H1 (cell line): ENCODE measurements at regions not wholly inside any gene's neighbourhood (a gene's known extent, or its start where the extent isn't known, plus 50 kb on each side); places are given as distances from the start of the nearest gene placed in this dataset.

Experiments used
- CTCF ChIA-PET: fragments of 300-600 bp; sonication (Branson Sonifier 250); formaldehyde crosslinking; loops from one replicate; lab custom pipeline; 2021; ENCODE audit not compliant: partially characterized antibody; lab: Charles Lee
- POLR2A ChIA-PET: fragments of 300-600 bp; sonication (Branson Sonifier 250); formaldehyde crosslinking; loops from one replicate; lab custom pipeline; 2021; ENCODE audit warnings: inconsistent platforms; ENCODE audit not compliant: partially characterized antibody; lab: Charles Lee
- DNase-seq, 2 experiments: peaks; one replicate each; pipeline versions ENCODE4 v3.0.0 to v3.0.0-alpha.2; 2010 to 2022; ENCODE audit warnings: low spot score in 2 of 2, low read depth in 1 of 2, mixed read lengths in 1 of 2
- FAIRE-seq: peaks from 2 replicates; lab custom pipeline; 2011; peaks lifted over from hg19 to GRCh38; lab: Jason Lieb, UNC
- H2AFZ ChIP-seq: 2 replicates; pipeline ENCODE4 v1.8.1; 2012; ENCODE audit warnings: low read length, inconsistent platforms
- H2AK5ac ChIP-seq: 2 replicates; pipeline ENCODE4 v1.6.1; 2013; ENCODE audit warnings: low read depth, low read length
- H2BK120ac ChIP-seq: replicated peaks from 2 replicates; pipeline ENCODE3; 2013; ENCODE audit warnings: low read depth, low read length, inconsistent platforms
- H2BK12ac ChIP-seq: 2 replicates; pipeline ENCODE4 v1.6.1; 2013; ENCODE audit warnings: low read depth, low read length
- H2BK15ac ChIP-seq: 2 replicates; pipeline ENCODE4 v1.6.1; 2013; ENCODE audit warnings: low read length
- H2BK20ac ChIP-seq: 2 replicates; pipeline ENCODE4 v1.6.1; 2013; ENCODE audit warnings: low read length
- H2BK5ac ChIP-seq: 2 replicates; pipeline ENCODE4 v1.6.1; 2013; ENCODE audit warnings: low read depth, low read length
- H3K14ac ChIP-seq: 2 replicates; pipeline ENCODE4 v1.6.1; 2013; ENCODE audit warnings: inconsistent platforms; ENCODE audit not compliant: insufficient read length
- H3K18ac ChIP-seq: 2 replicates; pipeline ENCODE4 v1.6.1; 2013; ENCODE audit warnings: low read length; ENCODE audit errors: extremely low read depth
- H3K23ac ChIP-seq: 2 replicates; pipeline ENCODE4 v1.6.1; 2013; ENCODE audit warnings: inconsistent platforms; ENCODE audit not compliant: insufficient read length
- H3K23me2 ChIP-seq: 2 replicates; pipeline ENCODE4 v1.6.1; 2013; ENCODE audit warnings: low read depth, low read length
- H3K27ac ChIP-seq: 2 replicates; pipeline ENCODE4 v1.6.1; 2011; ENCODE audit warnings: low read depth, low read length, inconsistent platforms
- H3K27me3 ChIP-seq, 4 experiments: replicated peaks in 1 of 4; 1 replicate in 1 of 4; 2 replicates in 3 of 4; pipeline versions ENCODE4 v1.6.1 to v1.8.1; 2011 to 2013; ENCODE audit warnings: low read length in 3 of 4, mild to moderate bottlenecking in 3 of 4, inconsistent platforms in 2 of 4, mixed read lengths in 2 of 4, moderate library complexity in 1 of 4; ENCODE audit not compliant: control insufficient read depth in 3 of 4, insufficient read depth in 3 of 4; ENCODE audit errors: extremely low read depth in 1 of 4
- H3K36me3 ChIP-seq, 4 experiments: 2 replicates each; pipeline versions ENCODE4 v1.6.1 to v1.8.1; 2011 to 2013; ENCODE audit warnings: mild to moderate bottlenecking in 4 of 4, low read length in 3 of 4, moderate library complexity in 2 of 4, control low read depth in 1 of 4, inconsistent platforms in 1 of 4; ENCODE audit not compliant: insufficient read depth in 4 of 4, control insufficient read depth in 2 of 4
- H3K4ac ChIP-seq: replicated peaks from 2 replicates; pipeline ENCODE3; 2013; ENCODE audit warnings: low read length, low read depth, mixed read lengths, inconsistent platforms; ENCODE audit not compliant: insufficient read length
- H3K4me1 ChIP-seq, 4 experiments: replicated peaks in 1 of 4; 1 replicate in 1 of 4; 2 replicates in 3 of 4; pipeline versions ENCODE4 v1.6.1 to v1.8.1; 2011 to 2013; ENCODE audit warnings: low read length in 3 of 4, inconsistent platforms in 2 of 4, mixed read lengths in 1 of 4; ENCODE audit not compliant: insufficient read depth in 4 of 4, control insufficient read depth in 3 of 4
- H3K4me2 ChIP-seq, 2 experiments: 2 replicates each; pipeline versions ENCODE4 v1.6.1 to v1.8.1; 2011 to 2013; ENCODE audit warnings: low read depth in 2 of 2, low read length in 2 of 2, control low read depth in 1 of 2, inconsistent platforms in 1 of 2, mild to moderate bottlenecking in 1 of 2; ENCODE audit not compliant: insufficient read depth in 1 of 2
- H3K4me3 ChIP-seq, 4 experiments: fragments of 200-600, 300-600 bp in 1 of 4; sonication (generic), shearing (Covaris generic), sonication (Bioruptor Twin) in 1 of 4; 2 replicates each; pipeline versions ENCODE4 v1.5.1 to v1.8.1; 2011 to 2016; ENCODE audit warnings: low read length in 4 of 4, low read depth in 3 of 4, control low read depth in 2 of 4, inconsistent platforms in 2 of 4, mild to moderate bottlenecking in 2 of 4, mixed read lengths in 1 of 4, moderate library complexity in 1 of 4; ENCODE audit not compliant: insufficient read depth in 2 of 4; ENCODE audit errors: extremely low read depth in 1 of 4
- H3K56ac ChIP-seq: replicated peaks from 2 replicates; pipeline ENCODE3; 2013; ENCODE audit warnings: low read depth, mild to moderate bottlenecking, mixed read lengths, low read length, inconsistent platforms; ENCODE audit not compliant: insufficient read length
- H3K79me1 ChIP-seq: 2 replicates; pipeline ENCODE4 v1.6.1; 2013; ENCODE audit warnings: low read depth, low read length, control low read depth
- H3K79me2 ChIP-seq, 2 experiments: 2 replicates each; pipeline versions ENCODE4 v1.6.1 to v1.8.1; 2012 to 2013; ENCODE audit warnings: low read length in 2 of 2, mild to moderate bottlenecking in 2 of 2, inconsistent platforms in 1 of 2; ENCODE audit not compliant: insufficient read depth in 2 of 2, control insufficient read depth in 1 of 2
- H3K9ac ChIP-seq, 4 experiments: replicated peaks in 1 of 4; 1 replicate in 1 of 4; 2 replicates in 3 of 4; pipeline versions ENCODE4 v1.6.1 to v1.8.1; 2011 to 2013; ENCODE audit warnings: low read depth in 3 of 4, low read length in 3 of 4, control low read depth in 2 of 4, mild to moderate bottlenecking in 2 of 4, moderate library complexity in 2 of 4, inconsistent platforms in 1 of 4; ENCODE audit errors: extremely low read depth in 1 of 4
- H3K9me3 ChIP-seq, 2 experiments: 2 replicates each; pipeline versions ENCODE4 v1.6.1 to v1.8.1; 2012 to 2013; ENCODE audit warnings: mild to moderate bottlenecking in 2 of 2, moderate library complexity in 2 of 2, control low read depth in 1 of 2, inconsistent platforms in 1 of 2, low read depth in 1 of 2, low read length in 1 of 2, mixed read lengths in 1 of 2; ENCODE audit not compliant: insufficient read depth in 2 of 2
- H4K20me1 ChIP-seq, 2 experiments: replicated peaks in 1 of 2; 2 replicates each; pipeline versions ENCODE3 to v1.8.1; 2011 to 2013; ENCODE audit warnings: inconsistent platforms in 2 of 2, low read length in 2 of 2, mild to moderate bottlenecking in 1 of 2; ENCODE audit not compliant: insufficient read depth in 2 of 2, control insufficient read depth in 1 of 2
- H4K5ac ChIP-seq: 2 replicates; pipeline ENCODE4 v1.6.1; 2013; ENCODE audit warnings: low read length, low read depth, mixed read lengths, inconsistent platforms; ENCODE audit not compliant: insufficient read length
- H4K8ac ChIP-seq: 2 replicates; pipeline ENCODE4 v1.8.0; 2013; ENCODE audit warnings: mild to moderate bottlenecking, moderate library complexity, low read length, inconsistent platforms; ENCODE audit not compliant: insufficient read depth; ENCODE audit errors: extremely low read depth
- H4K91ac ChIP-seq: replicated peaks from 2 replicates; pipeline ENCODE3; 2013; ENCODE audit warnings: low read length, mixed read lengths, inconsistent platforms; ENCODE audit not compliant: insufficient read length
- CHD1 ChIP-seq: IDR thresholded peaks from 2 replicates; pipeline ENCODE4 v1.6.1; 2012; ENCODE audit warnings: low read depth, low read length, improper control_type of control experiment
- EP300 ChIP-seq, 2 experiments: IDR thresholded peaks; 1 replicate in 1 of 2; 2 replicates in 1 of 2; pipeline ENCODE4 v1.6.1; 2011 to 2012; ENCODE audit warnings: low read depth in 2 of 2, low read length in 2 of 2, mild to moderate bottlenecking in 2 of 2, borderline replicate concordance in 1 of 2, inconsistent platforms in 1 of 2, moderate library complexity in 1 of 2
- POLR2A ChIP-seq, 2 experiments: IDR thresholded peaks; 1 replicate in 1 of 2; 2 replicates in 1 of 2; pipeline ENCODE4 v1.6.1; 2011; ENCODE audit warnings: low read depth in 2 of 2, low read length in 2 of 2, mild to moderate bottlenecking in 2 of 2; ENCODE audit errors: control extremely low read depth in 1 of 2
- SIRT6 ChIP-seq: IDR thresholded peaks from one replicate; pipeline ENCODE4 v1.7.1; 2012; ENCODE audit warnings: low read length, inconsistent platforms
- SUZ12 ChIP-seq: fragments of 200-600 bp; sonication (generic); IDR thresholded peaks from 2 replicates; pipeline ENCODE4 v1.6.1; 2012; ENCODE audit warnings: mild to moderate bottlenecking, inconsistent platforms, low read length, moderate library complexity, mixed read lengths
- TCF12 ChIP-seq: IDR thresholded peaks from 2 replicates; pipeline ENCODE4 v1.6.1; 2011; ENCODE audit warnings: low read depth, mild to moderate bottlenecking, low read length
- TEAD4 ChIP-seq: IDR thresholded peaks from 2 replicates; pipeline ENCODE4 v1.6.1; 2012; ENCODE audit warnings: low read depth, low read length, inconsistent platforms, mixed read lengths
- WGBS, 2 experiments: shearing (Covaris generic) in 1 of 2; methylation state at CpG; one replicate each; pipeline versions ENCODE4 v1.1.6 to v1.1.7; 2013 to 2015; ENCODE audit warnings: low lambda C conversion rate in 2 of 2, mixed read lengths in 2 of 2, inconsistent platforms in 1 of 2, low coverage in 1 of 2, missing lambda C conversion rate in 1 of 2; ENCODE audit not compliant: insufficient replicate concordance in 2 of 2, insufficient coverage in 1 of 2, insufficient read length in 1 of 2; ENCODE audit errors: extremely low coverage in 1 of 2, missing lambda C conversion rate in 1 of 2; 5-methylcytosine and 5-hydroxymethylcytosine counted together
- TF ChIP-seq, protein P1 (sequence below): IDR thresholded peaks from 2 replicates; pipeline ENCODE4 v1.6.1; 2012; ENCODE audit warnings: inconsistent platforms

DNA sequence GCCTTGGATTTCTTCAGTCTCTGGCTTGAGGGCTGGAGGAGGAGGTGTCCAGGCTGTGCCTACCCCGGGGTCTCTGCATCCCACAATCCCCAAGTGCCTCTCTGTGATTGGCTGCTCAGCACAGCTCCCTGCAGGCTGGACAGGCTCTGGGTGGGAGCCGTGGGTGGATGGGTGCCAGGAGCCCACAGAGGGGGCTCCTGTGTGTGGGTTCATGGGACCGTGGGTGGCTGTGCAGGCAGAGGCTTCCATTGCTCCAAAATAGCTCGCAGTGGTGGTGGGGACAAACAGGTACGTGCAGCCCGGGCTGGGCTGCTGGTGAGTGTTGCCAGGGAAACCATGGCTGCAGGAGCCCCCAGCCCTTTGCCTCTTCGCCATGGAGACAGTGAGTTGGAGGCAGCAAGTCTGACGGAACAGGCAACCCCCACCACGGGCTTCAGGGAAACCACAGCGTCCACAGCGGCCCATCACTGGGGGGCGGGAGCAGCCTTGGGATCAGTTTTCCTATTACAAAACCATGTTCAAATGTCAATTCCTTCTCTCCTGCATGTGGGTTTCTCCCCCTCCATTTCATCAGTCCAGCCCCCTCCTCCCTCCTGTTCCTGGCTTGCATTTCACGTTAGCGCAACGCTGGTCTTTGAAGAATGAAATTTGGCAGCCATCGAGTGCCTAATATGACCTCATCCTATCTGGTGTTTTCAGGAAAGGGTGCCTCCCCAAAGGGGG lies 155.2 kb downstream of the TRIM29 start:
- H2BK5ac ChIP-seq, result no peak overlapping the region
- H2AFZ ChIP-seq, result no peak overlapping the region
- H2BK15ac ChIP-seq, result 0 out of 2 replicates have a peak overlapping the region, but pooled peaks have one; percentile 4
- no peaks in the 10 kb centered on the region; a peak in 1 of 7 replicates for H3K27me3 ChIP-seq
- peak overlapping the region; percentile 82; the same call in 1 of the 2 replicates for H2AK5ac ChIP-seq
- TF ChIP-seq TCF12 (no peak), POLR2A (IDR thresholded peaks at IDR 0.05; ENCODE audit: control extremely low read depth in 1 of 2, low read depth in 2 of 2, low read length in 2 of 2) (no peak), TEAD4 (no peak), EP300 (IDR thresholded peaks at IDR 0.05; ENCODE audit: borderline replicate concordance in 1 of 2, low read depth in 2 of 2, low read length in 2 of 2) (no peak), CHD1 (no peak), SUZ12 (no peak), SIRT6 (no peak)
- TF ChIP-seq, protein P1, sequence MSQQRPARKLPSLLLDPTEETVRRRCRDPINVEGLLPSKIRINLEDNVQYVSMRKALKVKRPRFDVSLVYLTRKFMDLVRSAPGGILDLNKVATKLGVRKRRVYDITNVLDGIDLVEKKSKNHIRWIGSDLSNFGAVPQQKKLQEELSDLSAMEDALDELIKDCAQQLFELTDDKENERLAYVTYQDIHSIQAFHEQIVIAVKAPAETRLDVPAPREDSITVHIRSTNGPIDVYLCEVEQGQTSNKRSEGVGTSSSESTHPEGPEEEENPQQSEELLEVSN, result no peak
- H3K9me3 ChIP-seq, result no peaks in the 10 kb centered on the region
- no peaks in the 10 kb centered on the region for H3K36me3 ChIP-seq
- 0 out of 7 replicates have a peak, but pooled peaks cover 0 to 2% (median 0%) of the 10 kb centered on the region in 4 experiments for H3K4me1 ChIP-seq
- POLR2A ChIA-PET, result no interaction called here
- WGBS, 2 experiments, result 90% methylated on average over 16 of the region's 16 CpGs; no CpG with 5 or more reads in 1 of the 2 experiments
- H3K23me2 ChIP-seq, result 0 out of 2 replicates have a peak, but pooled peaks cover 1% of the 10 kb centered on the region
- H3K4ac ChIP-seq, result no peak overlapping the region
- CTCF ChIA-PET, result interaction anchor here (0.5 to 3.1 kb wide), 28 partner anchors 8 to 508 kb away, joined by 3 to 16 read pairs (median 4); no protein-coding TSS in a partner anchor
- no peak overlapping the region for H4K5ac ChIP-seq
- no peak overlapping the region for H3K4me3 ChIP-seq
- no peaks in the 10 kb centered on the region for H4K20me1 ChIP-seq
- no peak overlapping the region for H3K23ac ChIP-seq
- no peak overlapping the region for H2BK120ac ChIP-seq
- no peak overlapping the region for H3K56ac ChIP-seq
- H4K8ac ChIP-seq, result peak overlapping the region; percentile 28
- no peak overlapping the region for H3K9ac ChIP-seq
- no peak overlapping the region for H4K91ac ChIP-seq
- H3K79me1 ChIP-seq, result no peaks in the 10 kb centered on the region
- no peak overlapping the region for H2BK12ac ChIP-seq
- H2BK20ac ChIP-seq, result no peak overlapping the region
- no peak overlapping the region for H3K4me2 ChIP-seq
- DNase-seq (no peak), FAIRE-seq (no peak)
- no peak overlapping the region for H3K14ac ChIP-seq
- no peak overlapping the region for H3K18ac ChIP-seq
- H3K27ac ChIP-seq, result no peak overlapping the region
- no peaks in the 10 kb centered on the region for H3K79me2 ChIP-seq
